Adrenal gland (tissue), 9 donors: ENCODE measurements at regions not wholly inside any gene's neighbourhood (a gene's known extent, or its start where the extent isn't known, plus 50 kb on each side); places are given as distances from the start of the nearest gene placed in this dataset.

Experiments used
- DNase-seq, 7 donors: peaks; one replicate each; pipeline ENCODE4 v3.0.0-alpha.2; 2019 to 2020
- H3K27ac ChIP-seq, 5 donors: fragments of 200-600 bp; sonication (generic) in 4 of 5; 1 replicate in 3 of 5; 2 replicates in 2 of 5; pipeline versions ENCODE4 v1.5.1 to v1.8.0; 2016 to 2020; ENCODE audit warnings: mild to moderate bottlenecking in 1 of 5
- H3K27me3 ChIP-seq: fragments of 200-600 bp; 2 replicates; pipeline ENCODE4 v1.8.0; 2021
- H3K36me3 ChIP-seq, 2 donors: fragments of 200-600 bp; replicated peaks in 1 of 2; 1 replicate in 1 of 2; 2 replicates in 1 of 2; pipeline versions ENCODE4 v1.5.1 to v1.8.0; 2018 to 2022
- H3K4me1 ChIP-seq, 2 donors: fragments of 200-600 bp; replicated peaks in 1 of 2; 1 replicate in 1 of 2; 2 replicates in 1 of 2; pipeline versions ENCODE4 v1.5.1 to v1.8.0; 2018 to 2021
- H3K4me3 ChIP-seq, 4 donors: fragments of 200-600 bp; sonication (generic) in 3 of 4; one replicate each; pipeline ENCODE4 v1.5.1; 2016 to 2018
- H3K9me3 ChIP-seq, 3 donors: fragments of 200-600 bp; sonication (generic) in 1 of 3; replicated peaks in 1 of 3; 1 replicate in 2 of 3; 2 replicates in 1 of 3; pipeline versions ENCODE4 v1.5.1 to v1.8.0; 2016 to 2021
- CTCF ChIP-seq, 6 experiments: fragments of 450-650 bp in 4 of 6; fragments of 200-600 bp in 2 of 6; sonication (generic) in 1 of 6; IDR thresholded peaks; 1 replicate in 5 of 6; 2 replicates in 1 of 6; pipeline versions ENCODE4 v1.5.1 to v1.8.0; 2016 to 2021; ENCODE audit warnings: antibody characterized with exemption in 6 of 6, mild to moderate bottlenecking in 2 of 6, moderate library complexity in 1 of 6
- POLR2A ChIP-seq, 2 donors: fragments of 450-650 bp; IDR thresholded peaks; one replicate each; pipeline ENCODE4 v1.6.1; 2017; ENCODE audit warnings: antibody characterized with exemption in 2 of 2, mild to moderate bottlenecking in 2 of 2, moderate library complexity in 1 of 2
- WGBS, 4 donors: extraction: QIAGEN DNeasy Blood & Tissue Kit in 2 of 4; methylation state at CpG; one replicate each; pipeline versions ENCODE4 v1.1.5 to v1.1.7; 2013 to 2017; 5-methylcytosine and 5-hydroxymethylcytosine counted together
- intact Hi-C, 2 donors: fragments of 100-400 bp; cut with DNase I; formaldehyde crosslinking; loops; one replicate each; pipeline versions ENCODE4 v1.14.1 to v1.15.0; 2022 to 2023
- donor health status: healthy with polysubstance abuse.
- donor health status: Bipolar disorder and iron deficiency.
- donor health status: DM: yes; HTN: yes; CAD: no.
- donor health status: DM: no; HTN: no; CAD: no.
- donor health status: DM: no; HTN: no; CAD: no.

- intact Hi-C loops: no loop called here
- H3K36me3 ChIP-seq: no peaks in the 10 kb centered on the region
- WGBS, 4 donors: 82 to 98% (median 89%) methylated on average over 5 of the region's 5 CpGs
Observed at GRCh38 chr2:217362710-217363109, 502.8 kb upstream of the TNP1 start.

GRCh38 chr2:217362286-217362685 lies 502.4 kb upstream of the TNP1 start:
- intact Hi-C loops: no loop called here
- TF ChIP-seq CTCF (IDR thresholded peaks at IDR 0.05) (no peak), POLR2A (IDR thresholded peaks at IDR 0.05) (no peak)
- Histone ChIP-seq H3K9me3 (no peaks in the 10 kb centered on the region), H3K27me3 (no peaks in the 10 kb centered on the region), H3K4me3 (no peak overlapping the region), H3K36me3 (no peaks in the 10 kb centered on the region), H3K4me1 (peaks cover 23 to 47% of the 10 kb centered on the region in 2 donors), H3K27ac (peak overlapping the region in 2 of 5 donors; percentile 61 to 86)
- no peak for DNase-seq
- WGBS, 4 donors: 93 to 100% (median 98%) methylated on average over 1 of the region's 1 CpG

More at GRCh38 chr2:217362710-217363109, 502.8 kb upstream of the TNP1 start:
- Histone ChIP-seq H3K27me3 (no peaks in the 10 kb centered on the region), H3K9me3 (no peaks in the 10 kb centered on the region), H3K4me3 (no peak overlapping the region), H3K27ac (peak overlapping the region in 1 of 5 donors; percentile 86), H3K4me1 (peaks cover 23 to 42% of the 10 kb centered on the region in 2 donors)
- no peak for DNase-seq
- TF ChIP-seq POLR2A (IDR thresholded peaks at IDR 0.05): no peak

- Histone ChIP-seq H3K27ac (peak overlapping the region in 4 of 5 donors; percentile 22 to 86 (median 44)), H3K4me1 (peaks cover 23 to 55% of the 10 kb centered on the region in 2 donors), H3K9me3 (no peaks in the 10 kb centered on the region), H3K4me3 (no peak overlapping the region), H3K27me3 (no peaks in the 10 kb centered on the region), H3K36me3 (no peaks in the 10 kb centered on the region)
- intact Hi-C loops: no loop called here
- no peak for DNase-seq
- TF ChIP-seq CTCF (IDR thresholded peaks at IDR 0.05) (no peak), POLR2A (IDR thresholded peaks at IDR 0.05) (no peak)
- 14 to 32% (median 24%) methylated on average over 2 of the region's 2 CpGs for WGBS, 4 donors
Observed at GRCh38 chr2:217361483-217361880, 501.6 kb upstream of the TNP1 start.

GRCh38 chr2:217360781-217361482 lies 501.1 kb upstream of the TNP1 start:
- peaks cover 23 to 55% of the 10 kb centered on the region in 2 donors for H3K4me1 ChIP-seq
- no peaks in the 10 kb centered on the region for H3K36me3 ChIP-seq
- intact Hi-C loops: no loop called here
- no peak overlapping the region for H3K4me3 ChIP-seq
- H3K27me3 ChIP-seq: no peaks in the 10 kb centered on the region
- no peaks in the 10 kb centered on the region for H3K9me3 ChIP-seq
- WGBS, 4 donors: 7 to 13% (median 11%) methylated on average over 4 of the region's 4 CpGs
- TF ChIP-seq CTCF (IDR thresholded peaks at IDR 0.05) (peak in 4 of 6 experiments; percentile 16 to 36 (median 26)), POLR2A (IDR thresholded peaks at IDR 0.05) (no peak)
- DNase-seq: peak; percentile 42 to 81 (median 66)
- H3K27ac ChIP-seq: peak overlapping the region in 4 of 5 donors; percentile 28 to 86 (median 49)

GRCh38 chr2:217360111-217360510 lies 500.2 kb upstream of the TNP1 start:
- TF ChIP-seq POLR2A (IDR thresholded peaks at IDR 0.05) (no peak), CTCF (IDR thresholded peaks at IDR 0.05) (no peak)
- Histone ChIP-seq H3K9me3 (no peaks in the 10 kb centered on the region), H3K27me3 (no peaks in the 10 kb centered on the region), H3K4me3 (no peak overlapping the region), H3K27ac (peak overlapping the region in 2 of 5 donors; percentile 61 to 86), H3K36me3 (no peaks in the 10 kb centered on the region), H3K4me1 (peaks cover 23 to 55% of the 10 kb centered on the region in 2 donors)
- DNase-seq: no peak
- intact Hi-C loops: no loop called here
- WGBS, 4 donors: 72 to 87% (median 75%) methylated on average over 2 of the region's 2 CpGs
